SK-N-SH (cell line): ENCODE measurements at regions not wholly inside any gene's neighbourhood (a gene's known extent, or its start where the extent isn't known, plus 50 kb on each side); places are given as distances from the start of the nearest gene placed in this dataset.

Experiments
- CTCF ChIP-seq: fragments of 200-600 bp; sonication (generic); IDR thresholded peaks from 2 replicates; pipeline ENCODE4 v1.6.1; 2017; ENCODE audit warnings: antibody characterized with exemption, mild to moderate bottlenecking, moderate library complexity
- SIN3A ChIP-seq: IDR thresholded peaks from 2 replicates; pipeline ENCODE4 v1.6.1; 2012; ENCODE audit warnings: low read depth, mild to moderate bottlenecking, low read length, moderate library complexity, borderline replicate concordance

GRCh38 chr5:159814805-159815585, 101.3 kb upstream of the ADRA1B start:
- no peak for TF ChIP-seq CTCF
- no peak for TF ChIP-seq SIN3A
